ENCODE measurements at regions not wholly inside any gene's neighbourhood (a gene's known extent, or its start where the extent isn't known, plus 50 kb on each side); places are given as distances from the start of the nearest gene placed in this dataset.

- no peak for TF ChIP-seq GATA3 (IDR thresholded peaks at IDR 0.05; ENCODE audit: low read depth, low read length)
- no peak for TF ChIP-seq GATA2 (IDR thresholded peaks at IDR 0.05; ENCODE audit: low read depth, low read length)
Observed at GRCh38 chr5:35483191-35483590, 134.5 kb upstream of the SPEF2 start.

Data from SH-SY5Y (cell line).